NCI-H510A (cell line): ENCODE measurements at regions not wholly inside any gene's neighbourhood (a gene's known extent, or its start where the extent isn't known, plus 50 kb on each side); places are given as distances from the start of the nearest gene placed in this dataset.
"Not testable (repeated sequence)": the region's sequence is repeated elsewhere in the genome, so short reads cannot be mapped to it uniquely, and the experiment has no call there.

ENCODE experiments used
- DNase-seq: peaks from one replicate; lab custom pipeline; 2025; lab: John Stamatoyannopoulos, UW

DNA sequence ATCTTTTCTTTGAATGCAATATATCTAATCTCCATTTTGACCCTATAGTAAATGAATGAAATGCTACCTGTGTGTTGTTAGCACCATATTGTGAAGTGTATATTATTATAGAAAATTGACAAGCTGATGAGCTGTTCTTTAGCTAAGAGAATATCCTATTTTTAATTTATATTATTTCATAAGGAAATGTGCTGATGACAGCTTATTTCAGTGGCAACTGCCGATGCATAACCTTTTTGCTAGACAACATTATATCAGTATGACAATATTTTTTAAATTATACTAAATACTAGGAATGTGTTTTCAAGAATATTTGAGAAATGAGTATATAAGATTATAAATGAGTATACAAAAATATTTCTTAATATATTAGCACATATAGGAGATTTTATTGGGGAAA, 573.1 kb downstream of the ZNF608 start:
- DNase-seq: no peak

- DNase-seq: no peak
Measured at GRCh38 chr5:124172389-124173003, 573.9 kb downstream of the ZNF608 start.

GRCh38 chr5:124168093-124168492, 578.3 kb downstream of the ZNF608 start:
- DNase-seq: not testable (repeated sequence)

GRCh38 chr5:124162767-124163532, 583.5 kb downstream of the ZNF608 start:
- no peak for DNase-seq

GRCh38 chr5:124161266-124161665, 585.2 kb downstream of the ZNF608 start:
- no peak for DNase-seq

DNA sequence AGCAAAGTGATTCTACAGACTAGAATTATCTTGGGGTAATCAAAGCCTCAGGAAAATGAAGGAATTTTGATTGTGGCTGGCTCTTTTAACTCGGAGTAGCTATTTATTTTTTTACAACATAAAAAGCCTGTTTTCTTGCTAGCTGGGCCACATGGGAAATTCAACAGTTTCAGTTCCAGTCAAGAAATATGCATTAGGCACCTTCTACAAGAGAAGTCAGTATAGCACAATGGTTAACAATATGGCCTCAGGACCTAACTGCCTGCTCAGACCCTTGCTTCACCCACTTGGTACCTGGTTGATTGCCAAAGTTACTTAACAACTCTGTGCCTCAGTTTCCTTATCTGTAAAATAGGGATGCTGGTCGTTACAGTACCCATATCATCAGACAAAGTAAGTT, 586.2 kb downstream of the ZNF608 start:
- no peak for DNase-seq

GRCh38 chr5:124157320-124157719, 589.1 kb downstream of the ZNF608 start:
- no peak for DNase-seq

DNA sequence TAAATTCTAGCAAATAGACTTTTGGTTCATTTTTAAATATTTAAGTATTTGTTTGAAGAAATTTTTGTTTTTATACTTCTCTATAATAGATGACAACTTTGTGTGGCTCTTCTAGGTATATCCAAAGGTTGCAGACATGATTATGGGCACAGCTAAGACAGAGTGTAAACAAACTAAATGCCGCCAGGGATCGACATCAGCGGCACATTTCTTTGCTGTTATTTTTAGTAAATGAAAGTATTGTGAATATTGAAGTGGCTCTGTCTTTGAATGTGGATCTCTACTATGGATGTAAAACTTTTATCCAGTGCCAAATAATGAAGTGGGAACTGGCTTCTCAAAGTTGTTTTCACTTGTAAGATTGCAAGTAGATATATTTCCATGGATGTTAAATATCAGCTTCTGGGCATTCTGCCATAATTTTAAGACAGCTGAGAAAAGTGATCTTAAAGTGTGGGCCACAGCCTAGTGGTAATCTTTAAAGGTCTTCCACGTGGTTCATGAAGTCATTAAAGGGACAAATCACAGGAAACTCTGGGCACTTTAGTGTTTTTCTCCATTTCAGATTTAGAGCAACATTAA, 589.9 kb downstream of the ZNF608 start:
- DNase-seq: no peak

GRCh38 chr5:124154714-124155113, 591.7 kb downstream of the ZNF608 start:
- DNase-seq: no peak

DNA sequence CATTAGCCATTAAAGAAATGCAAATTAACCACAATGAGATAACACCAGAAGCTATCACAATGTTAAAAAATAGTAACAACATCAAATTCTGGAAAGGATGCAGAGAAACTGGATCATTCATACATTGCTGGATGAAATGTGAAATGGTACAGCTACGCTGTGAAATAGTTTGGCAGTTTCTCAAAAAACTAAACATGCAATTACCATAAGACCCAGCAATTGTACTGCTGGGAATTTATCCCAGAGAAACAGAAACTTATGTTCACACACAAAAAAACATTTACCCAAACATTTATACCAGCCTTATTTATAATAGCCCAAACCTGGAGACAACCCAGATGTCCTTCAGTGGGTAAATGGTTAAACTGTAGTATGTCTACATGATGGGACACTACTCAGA, 592.9 kb downstream of the ZNF608 start:
- no peak for DNase-seq

- no peak for DNase-seq
Measured at GRCh38 chr5:124148574-124148973, 597.9 kb downstream of the ZNF608 start.

GRCh38 chr5:124140060-124140459, 606.4 kb downstream of the ZNF608 start:
- DNase-seq: no peak

GRCh38 chr5:124139477-124139876, 607.0 kb downstream of the ZNF608 start:
- no peak for DNase-seq

DNA sequence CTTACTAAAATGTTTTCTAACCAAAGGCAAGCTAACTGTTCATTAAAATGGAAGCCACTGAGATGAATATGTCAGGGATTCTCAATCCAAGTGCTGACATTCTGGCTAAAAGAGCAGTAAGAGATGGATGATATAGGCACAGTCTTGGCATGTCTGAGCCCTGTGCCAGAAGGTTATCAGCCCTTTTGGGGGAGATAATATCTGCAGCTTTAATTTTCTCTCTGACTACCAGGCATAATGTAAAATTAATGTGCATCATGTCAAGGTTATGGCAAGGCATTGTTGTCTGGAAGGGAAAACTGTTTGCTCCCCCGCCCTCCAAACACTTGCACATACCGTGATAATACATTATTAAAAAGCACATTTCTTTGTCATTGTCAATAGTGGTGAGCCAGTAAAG, 609.8 kb downstream of the ZNF608 start:
- DNase-seq: no peak

DNA sequence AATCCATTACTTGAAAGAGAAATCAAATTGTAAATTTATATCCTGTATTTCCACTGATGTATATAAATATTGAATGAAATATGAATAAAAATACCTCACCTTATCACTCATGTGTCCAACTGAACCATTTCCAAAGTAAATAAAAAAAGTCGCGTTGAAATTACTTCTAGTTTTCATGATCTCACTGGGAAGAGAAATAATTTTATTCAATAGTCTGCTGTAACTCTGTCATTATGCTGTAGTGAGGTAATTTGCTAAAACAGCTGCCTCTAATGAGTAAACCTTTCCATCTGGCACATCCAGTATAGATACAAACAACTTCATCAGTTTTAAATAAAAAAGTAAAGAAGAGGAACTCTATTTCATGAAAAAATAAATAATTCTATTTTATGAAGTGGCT, 611.5 kb downstream of the ZNF608 start:
- DNase-seq: no peak

- DNase-seq: no peak
Measured at GRCh38 chr5:124133406-124133805, 613.0 kb downstream of the ZNF608 start.

- DNase-seq: no peak
Measured at GRCh38 chr5:124132843-124133242, 613.6 kb downstream of the ZNF608 start.

GRCh38 chr5:124131466-124131865, 615.0 kb downstream of the ZNF608 start:
- no peak for DNase-seq

GRCh38 chr5:124130816-124131215, 615.6 kb downstream of the ZNF608 start:
- no peak for DNase-seq

DNA sequence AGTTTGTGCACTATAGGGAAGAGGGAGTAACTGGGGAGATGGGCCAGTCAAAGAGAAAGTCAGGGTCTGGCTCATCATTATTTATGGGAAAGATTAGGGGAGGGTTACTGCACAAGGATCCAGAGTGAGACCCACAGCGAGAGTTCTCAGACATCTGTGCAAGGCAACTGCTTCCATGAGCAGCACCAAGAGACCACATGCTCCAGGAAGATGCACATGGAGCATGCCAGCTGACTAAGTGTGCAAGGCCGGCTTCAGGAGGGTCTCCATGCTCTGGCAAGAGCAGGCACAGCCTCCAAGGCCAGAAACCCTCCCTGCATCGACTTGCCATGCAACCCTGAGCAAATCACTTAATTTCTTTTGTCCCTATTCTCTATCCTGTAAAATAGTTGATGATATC, 616.9 kb downstream of the CSNK1G3 start:
- no peak for DNase-seq

- DNase-seq: no peak
Measured at GRCh38 chr5:124126504-124127217, 614.7 kb downstream of the CSNK1G3 start.

GRCh38 chr5:124124711-124125229, 612.8 kb downstream of the CSNK1G3 start:
- DNase-seq: no peak

DNA sequence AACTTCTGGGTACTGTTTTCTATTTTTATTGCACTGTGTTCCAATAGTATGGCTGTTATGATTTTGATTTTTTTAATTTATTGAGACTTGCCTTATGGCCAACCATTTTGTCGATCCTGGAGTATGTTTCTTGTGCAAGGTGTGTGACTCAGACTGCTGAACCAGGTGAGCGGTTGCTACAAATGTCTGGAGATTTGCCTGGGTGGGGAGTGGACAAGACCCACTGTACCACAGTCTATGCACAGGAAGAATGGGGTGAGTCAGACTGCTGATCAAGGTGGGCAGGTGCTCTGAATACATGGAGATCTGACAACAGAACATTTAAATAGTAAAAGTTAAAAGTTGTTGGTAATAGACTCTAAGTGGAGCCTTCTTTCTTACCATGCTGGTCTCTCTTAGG, 609.2 kb downstream of the CSNK1G3 start:
- no peak for DNase-seq
